Ovary (tissue), 3 donors: ENCODE measurements at regions not wholly inside any gene's neighbourhood (a gene's known extent, or its start where the extent isn't known, plus 50 kb on each side); places are given as distances from the start of the nearest gene placed in this dataset.

Experiments
- EP300 ChIP-seq: sonication (generic); formaldehyde crosslinking; IDR thresholded peaks from one replicate; pipeline ENCODE4 v1.6.1; 2017; ENCODE audit warnings: antibody characterized with exemption
- POLR2A ChIP-seq: fragments of 450-650 bp; IDR thresholded peaks from one replicate; pipeline ENCODE4 v1.6.1; 2017; ENCODE audit warnings: antibody characterized with exemption, mild to moderate bottlenecking, moderate library complexity
- TF ChIP-seq, protein P1 (sequence below), 3 donors: fragments of 450-650 bp in 2 of 3; fragments of 200-600 bp in 1 of 3; IDR thresholded peaks; one replicate each; pipeline versions ENCODE4 v1.5.1 to v1.8.0; 2016 to 2022; ENCODE audit warnings: antibody characterized with exemption in 3 of 3, mild to moderate bottlenecking in 1 of 3
- donor health status: DM: no; HTN: no; CAD: no.

DNA sequence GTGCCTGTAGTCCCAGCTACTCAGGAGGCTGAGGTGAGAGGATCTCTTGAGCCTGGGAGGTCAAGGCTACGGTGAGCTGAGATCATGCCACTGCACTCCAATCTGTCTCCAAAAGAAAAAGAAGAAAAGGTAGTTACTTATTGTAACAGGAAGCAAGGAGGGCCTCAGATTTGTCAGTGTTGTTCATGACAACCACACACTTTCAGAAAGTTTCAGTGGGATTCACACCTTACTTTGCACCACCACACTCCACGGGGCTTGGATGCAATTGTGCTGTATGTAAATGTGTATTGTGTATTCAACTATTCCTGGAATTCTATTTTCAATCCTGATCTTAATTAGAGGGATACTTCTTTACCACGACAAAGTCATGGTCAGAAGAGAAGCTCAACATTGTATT, 142.6 kb downstream of the ELOVL4 start:
- TF ChIP-seq, protein P1, sequence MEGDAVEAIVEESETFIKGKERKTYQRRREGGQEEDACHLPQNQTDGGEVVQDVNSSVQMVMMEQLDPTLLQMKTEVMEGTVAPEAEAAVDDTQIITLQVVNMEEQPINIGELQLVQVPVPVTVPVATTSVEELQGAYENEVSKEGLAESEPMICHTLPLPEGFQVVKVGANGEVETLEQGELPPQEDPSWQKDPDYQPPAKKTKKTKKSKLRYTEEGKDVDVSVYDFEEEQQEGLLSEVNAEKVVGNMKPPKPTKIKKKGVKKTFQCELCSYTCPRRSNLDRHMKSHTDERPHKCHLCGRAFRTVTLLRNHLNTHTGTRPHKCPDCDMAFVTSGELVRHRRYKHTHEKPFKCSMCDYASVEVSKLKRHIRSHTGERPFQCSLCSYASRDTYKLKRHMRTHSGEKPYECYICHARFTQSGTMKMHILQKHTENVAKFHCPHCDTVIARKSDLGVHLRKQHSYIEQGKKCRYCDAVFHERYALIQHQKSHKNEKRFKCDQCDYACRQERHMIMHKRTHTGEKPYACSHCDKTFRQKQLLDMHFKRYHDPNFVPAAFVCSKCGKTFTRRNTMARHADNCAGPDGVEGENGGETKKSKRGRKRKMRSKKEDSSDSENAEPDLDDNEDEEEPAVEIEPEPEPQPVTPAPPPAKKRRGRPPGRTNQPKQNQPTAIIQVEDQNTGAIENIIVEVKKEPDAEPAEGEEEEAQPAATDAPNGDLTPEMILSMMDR (IDR thresholded peaks at IDR 0.05), result no peak
- TF ChIP-seq POLR2A (no peak), EP300 (no peak)
